ENCODE measurements at regions not wholly inside any gene's neighbourhood (a gene's known extent, or its start where the extent isn't known, plus 50 kb on each side); places are given as distances from the start of the nearest gene placed in this dataset.

- no peak for TF ChIP-seq CTCF (conservative IDR thresholded peaks at IDR 0.05 in 1 of 2, IDR thresholded peaks at IDR 0.05 in 1 of 2; ENCODE audit: extremely low read depth in 1 of 2, insufficient read depth in 1 of 2, low read depth in 1 of 2, low read length in 2 of 2)
- no peak for TF ChIP-seq EZH2 (IDR thresholded peaks at IDR 0.05; ENCODE audit: borderline replicate concordance, low read length)
Measured at GRCh38 chr7:13604178-13604577, 385.3 kb downstream of the ETV1 start.
